PC-9 (cell line): ENCODE measurements at regions not wholly inside any gene's neighbourhood (a gene's known extent, or its start where the extent isn't known, plus 50 kb on each side); places are given as distances from the start of the nearest gene placed in this dataset.
"Not testable (repeated sequence)": the region's sequence is repeated elsewhere in the genome, so short reads cannot be mapped to it uniquely, and the experiment has no call there.

Experiments used
- CTCF ChIP-seq: fragments of 200-600 bp; sonication (generic); conservative IDR thresholded peaks from 2 replicates; pipeline ENCODE4 v1.6.1; 2017; ENCODE audit warnings: mixed run types, antibody characterized with exemption, mild to moderate bottlenecking, moderate library complexity
- EZH2 ChIP-seq: fragments of 200-600 bp; sonication (generic); IDR thresholded peaks from 2 replicates; pipeline ENCODE4 v1.8.0; 2017; ENCODE audit warnings: antibody characterized with exemption, low read depth

GRCh38 chr1:234814235-234814634 lies 204.3 kb upstream of the IRF2BP2 start:
- not testable (repeated sequence) for TF ChIP-seq CTCF, EZH2
